ENCODE measurements at regions not wholly inside any gene's neighbourhood (a gene's known extent, or its start where the extent isn't known, plus 50 kb on each side); places are given as distances from the start of the nearest gene placed in this dataset.

- peaks cover 4% of the 10 kb centered on the region for H3K79me1 ChIP-seq (ENCODE audit: low read length)
- H3K56ac ChIP-seq (ENCODE audit: low read length), result no peak overlapping the region
- no peak overlapping the region for H4K5ac ChIP-seq (ENCODE audit: low read length)
- H3K4me1 ChIP-seq (ENCODE audit: control insufficient read depth, low read depth, low read length), result peaks cover 4% of the 10 kb centered on the region
- H3K9ac ChIP-seq (ENCODE audit: low read length), result no peak overlapping the region
- H3K4ac ChIP-seq (ENCODE audit: low read depth, low read length), result no peak overlapping the region
- no CpG with 5 or more reads among the region's 11 CpGs for WGBS (ENCODE audit: extremely low coverage, insufficient coverage, low lambda C conversion rate)
- H2BK15ac ChIP-seq (replicated peaks; ENCODE audit: low read depth), result no peak overlapping the region
- no peak for DNase-seq
- H3K36me3 ChIP-seq (ENCODE audit: control insufficient read depth, insufficient read depth, low read length), result no peaks in the 10 kb centered on the region
- H3K18ac ChIP-seq (ENCODE audit: low read length), result no peak overlapping the region
- H2BK120ac ChIP-seq (ENCODE audit: low read depth, low read length), result no peak overlapping the region
- H3K23ac ChIP-seq (ENCODE audit: low read length), result no peak overlapping the region
- no peaks in the 10 kb centered on the region for H3K27me3 ChIP-seq (ENCODE audit: insufficient read depth, low read length, poor library complexity)
- H4K8ac ChIP-seq (ENCODE audit: low read depth, low read length), result no peak overlapping the region
- H2AK5ac ChIP-seq (ENCODE audit: low read length), result no peak overlapping the region
- no peak overlapping the region for H3K4me2 ChIP-seq (ENCODE audit: low read length)
- H3K27ac ChIP-seq (ENCODE audit: low read depth, low read length), result no peak overlapping the region
- H2BK5ac ChIP-seq (ENCODE audit: low read length), result no peak overlapping the region
- no peak overlapping the region for H3K4me3 ChIP-seq (ENCODE audit: low read length)
- H3K79me2 ChIP-seq (ENCODE audit: control insufficient read depth, insufficient read depth, low read length), result no peaks in the 10 kb centered on the region
Measured at GRCh38 chr1:9179463-9180110, 50.7 kb upstream of the GPR157 start.

GRCh38 chr1:9180111-9180819 is 51.4 kb upstream of the GPR157 start:
- Histone ChIP-seq H3K36me3 (ENCODE audit: control insufficient read depth, insufficient read depth, low read length) (no peaks in the 10 kb centered on the region), H2BK120ac (ENCODE audit: low read depth, low read length) (no peak overlapping the region), H3K18ac (ENCODE audit: low read length) (no peak overlapping the region), H4K8ac (ENCODE audit: low read depth, low read length) (no peak overlapping the region), H3K27ac (ENCODE audit: low read depth, low read length) (no peak overlapping the region), H2BK15ac (replicated peaks; ENCODE audit: low read depth) (no peak overlapping the region), H2BK5ac (ENCODE audit: low read length) (no peak overlapping the region), H3K79me1 (ENCODE audit: low read length) (peaks cover 4% of the 10 kb centered on the region), H3K4me2 (ENCODE audit: low read length) (no peak overlapping the region), H3K4me1 (ENCODE audit: control insufficient read depth, low read depth, low read length) (peaks cover 4% of the 10 kb centered on the region), H3K9ac (ENCODE audit: low read length) (no peak overlapping the region), H3K23ac (ENCODE audit: low read length) (no peak overlapping the region), H3K4ac (ENCODE audit: low read depth, low read length) (no peak overlapping the region), H3K79me2 (ENCODE audit: control insufficient read depth, insufficient read depth, low read length) (no peaks in the 10 kb centered on the region), H2AK5ac (ENCODE audit: low read length) (no peak overlapping the region), H3K27me3 (ENCODE audit: insufficient read depth, low read length, poor library complexity) (no peaks in the 10 kb centered on the region), H3K56ac (ENCODE audit: low read length) (no peak overlapping the region), H4K5ac (ENCODE audit: low read length) (no peak overlapping the region), H3K4me3 (ENCODE audit: low read length) (no peak overlapping the region)
- no CpG with 5 or more reads among the region's 8 CpGs for WGBS (ENCODE audit: extremely low coverage, insufficient coverage, low lambda C conversion rate)
- DNase-seq, result no peak

- H3K27ac ChIP-seq (ENCODE audit: low read depth, low read length), result no peak overlapping the region
- H3K4me3 ChIP-seq (ENCODE audit: low read length), result peak overlapping the region; percentile 41
- H3K18ac ChIP-seq (ENCODE audit: low read length), result peak overlapping the region; percentile 7
- no peak overlapping the region for H2BK15ac ChIP-seq (replicated peaks; ENCODE audit: low read depth)
- H3K56ac ChIP-seq (ENCODE audit: low read length), result peak overlapping the region; percentile 88
- no peak overlapping the region for H3K4ac ChIP-seq (ENCODE audit: low read depth, low read length)
- H3K27me3 ChIP-seq (ENCODE audit: insufficient read depth, low read length, poor library complexity), result no peaks in the 10 kb centered on the region
- peak; percentile 72 for DNase-seq
- H2BK5ac ChIP-seq (ENCODE audit: low read length), result no peak overlapping the region
- no peak overlapping the region for H4K8ac ChIP-seq (ENCODE audit: low read depth, low read length)
- no peaks in the 10 kb centered on the region for H3K79me2 ChIP-seq (ENCODE audit: control insufficient read depth, insufficient read depth, low read length)
- H3K4me2 ChIP-seq (ENCODE audit: low read length), result peak overlapping the region; percentile 39
- H3K4me1 ChIP-seq (ENCODE audit: control insufficient read depth, low read depth, low read length), result peaks cover 4% of the 10 kb centered on the region
- H3K79me1 ChIP-seq (ENCODE audit: low read length), result peaks cover 4% of the 10 kb centered on the region
- H4K5ac ChIP-seq (ENCODE audit: low read length), result no peak overlapping the region
- no peaks in the 10 kb centered on the region for H3K36me3 ChIP-seq (ENCODE audit: control insufficient read depth, insufficient read depth, low read length)
- peak overlapping the region; percentile 82 for H3K9ac ChIP-seq (ENCODE audit: low read length)
- no peak overlapping the region for H2AK5ac ChIP-seq (ENCODE audit: low read length)
- H2BK120ac ChIP-seq (ENCODE audit: low read depth, low read length), result no peak overlapping the region
- WGBS (ENCODE audit: extremely low coverage, insufficient coverage, low lambda C conversion rate), result no CpG with 5 or more reads among the region's 19 CpGs
- no peak overlapping the region for H3K23ac ChIP-seq (ENCODE audit: low read length)
Measured at GRCh38 chr1:9181176-9181906, 52.4 kb upstream of the GPR157 start.

- Histone ChIP-seq H4K5ac (ENCODE audit: low read length) (no peak overlapping the region), H3K27me3 (ENCODE audit: insufficient read depth, low read length, poor library complexity) (no peaks in the 10 kb centered on the region), H3K4me1 (ENCODE audit: control insufficient read depth, low read depth, low read length) (peaks cover 4% of the 10 kb centered on the region), H3K56ac (ENCODE audit: low read length) (peak overlapping the region; percentile 88), H3K4me3 (ENCODE audit: low read length) (peak overlapping the region; percentile 41), H3K36me3 (ENCODE audit: control insufficient read depth, insufficient read depth, low read length) (no peaks in the 10 kb centered on the region), H3K4me2 (ENCODE audit: low read length) (peak overlapping the region; percentile 39), H3K23ac (ENCODE audit: low read length) (no peak overlapping the region), H2AK5ac (ENCODE audit: low read length) (no peak overlapping the region), H3K27ac (ENCODE audit: low read depth, low read length) (no peak overlapping the region), H3K9ac (ENCODE audit: low read length) (peak overlapping the region; percentile 82), H4K8ac (ENCODE audit: low read depth, low read length) (peak overlapping the region; percentile 41), H3K18ac (ENCODE audit: low read length) (peak overlapping the region; percentile 89), H2BK120ac (ENCODE audit: low read depth, low read length) (peak overlapping the region; percentile 1), H3K4ac (ENCODE audit: low read depth, low read length) (peak overlapping the region; percentile 78), H2BK5ac (ENCODE audit: low read length) (no peak overlapping the region), H3K79me2 (ENCODE audit: control insufficient read depth, insufficient read depth, low read length) (no peaks in the 10 kb centered on the region), H3K79me1 (ENCODE audit: low read length) (peaks cover 4% of the 10 kb centered on the region), H2BK15ac (replicated peaks; ENCODE audit: low read depth) (peak overlapping the region; percentile 47)
- WGBS (ENCODE audit: extremely low coverage, insufficient coverage, low lambda C conversion rate), result no CpG with 5 or more reads among the region's 83 CpGs
- peak; percentile 47 for DNase-seq
Measured at GRCh38 chr1:9181990-9182783, 52.4 kb upstream of the H6PD start.

GRCh38 chr1:9182784-9183257 is 51.8 kb upstream of the H6PD start:
- no CpG with 5 or more reads among the region's 47 CpGs for WGBS (ENCODE audit: extremely low coverage, insufficient coverage, low lambda C conversion rate)
- DNase-seq, result no peak
- no peak overlapping the region for H2BK120ac ChIP-seq (ENCODE audit: low read depth, low read length)
- no peaks in the 10 kb centered on the region for H3K36me3 ChIP-seq (ENCODE audit: control insufficient read depth, insufficient read depth, low read length)
- peaks cover 4% of the 10 kb centered on the region for H3K79me1 ChIP-seq (ENCODE audit: low read length)
- no peak overlapping the region for H3K27ac ChIP-seq (ENCODE audit: low read depth, low read length)
- H3K27me3 ChIP-seq (ENCODE audit: insufficient read depth, low read length, poor library complexity), result no peaks in the 10 kb centered on the region
- H3K4me3 ChIP-seq (ENCODE audit: low read length), result peak overlapping the region; percentile 26
- H3K4me1 ChIP-seq (ENCODE audit: control insufficient read depth, low read depth, low read length), result peaks cover 4% of the 10 kb centered on the region
- no peak overlapping the region for H2BK5ac ChIP-seq (ENCODE audit: low read length)
- H3K23ac ChIP-seq (ENCODE audit: low read length), result peak overlapping the region; percentile 66
- no peak overlapping the region for H2AK5ac ChIP-seq (ENCODE audit: low read length)
- H3K79me2 ChIP-seq (ENCODE audit: control insufficient read depth, insufficient read depth, low read length), result no peaks in the 10 kb centered on the region
- H3K4ac ChIP-seq (ENCODE audit: low read depth, low read length), result peak overlapping the region; percentile 58
- peak overlapping the region; percentile 47 for H2BK15ac ChIP-seq (replicated peaks; ENCODE audit: low read depth)
- peak overlapping the region; percentile 39 for H3K4me2 ChIP-seq (ENCODE audit: low read length)
- peak overlapping the region; percentile 43 for H4K8ac ChIP-seq (ENCODE audit: low read depth, low read length)
- no peak overlapping the region for H4K5ac ChIP-seq (ENCODE audit: low read length)
- H3K56ac ChIP-seq (ENCODE audit: low read length), result peak overlapping the region; percentile 88
- peak overlapping the region; percentile 82 for H3K9ac ChIP-seq (ENCODE audit: low read length)
- H3K18ac ChIP-seq (ENCODE audit: low read length), result peak overlapping the region; percentile 89

All from mesendoderm (in vitro differentiated cells).